ENCODE measurements at regions not wholly inside any gene's neighbourhood (a gene's known extent, or its start where the extent isn't known, plus 50 kb on each side); places are given as distances from the start of the nearest gene placed in this dataset.

- Histone ChIP-seq H3K4me1 (ENCODE audit: control insufficient read depth, insufficient read depth, low read length) (no peaks in the 10 kb centered on the region), H3K36me3 (ENCODE audit: control insufficient read depth in 2 of 2, insufficient read depth in 1 of 2, low read length in 2 of 2) (no peaks in the 10 kb centered on the region), H3K27ac (ENCODE audit: extremely low read depth, low read depth, low read length) (no peak overlapping the region), H3K9me3 (ENCODE audit: control insufficient read depth, insufficient read depth, low read depth, low read length) (no peaks in the 10 kb centered on the region), H3K4me3 (ENCODE audit: low read depth, low read length) (no peak overlapping the region)
- CTCF ChIA-PET: interaction anchor here (0.5 to 0.7 kb wide), 2 partner anchors 29 to 50 kb away, joined by 3 read pairs; no protein-coding TSS in a partner anchor
- POLR2A ChIA-PET: no interaction called here
- TF ChIP-seq GLI2 (tag by site-specific recombination; IDR thresholded peaks at IDR 0.05; ENCODE audit: borderline replicate concordance, low read depth) (no peak), RBAK (tag by site-specific recombination; IDR thresholded peaks at IDR 0.05) (no peak), PRDM10 (tag by site-specific recombination; IDR thresholded peaks at IDR 0.05) (no peak), SP2 (tag by site-specific recombination; IDR thresholded peaks at IDR 0.05) (no peak), ZNF513 (tag by site-specific recombination; IDR thresholded peaks at IDR 0.05) (no peak), ZNF433 (tag by site-specific recombination; IDR thresholded peaks at IDR 0.05; ENCODE audit: low read depth) (no peak), ZNF664 (tag by site-specific recombination; IDR thresholded peaks at IDR 0.05) (no peak), PRDM4 (tag by site-specific recombination; IDR thresholded peaks at IDR 0.05) (no peak), ZNF132 (tag by site-specific recombination; IDR thresholded peaks at IDR 0.05; ENCODE audit: borderline replicate concordance) (no peak), ZNF202 (tag by site-specific recombination; IDR thresholded peaks at IDR 0.05; ENCODE audit: borderline replicate concordance) (no peak), IKZF3 (tag by site-specific recombination; IDR thresholded peaks at IDR 0.05) (no peak), ZNF221 (tag by site-specific recombination; IDR thresholded peaks at IDR 0.05; ENCODE audit: borderline replicate concordance) (no peak), ZIC2 (tag by site-specific recombination; IDR thresholded peaks at IDR 0.05) (no peak), ZNF677 (tag by site-specific recombination; IDR thresholded peaks at IDR 0.05) (no peak)
Observed at GRCh38 chr17:53630638-53631037, 192.1 kb upstream of the KIF2B start.

- H3K4me3 ChIP-seq (ENCODE audit: low read depth, low read length): no peak overlapping the region
- H3K9me3 ChIP-seq (ENCODE audit: control insufficient read depth, insufficient read depth, low read depth, low read length): no peaks in the 10 kb centered on the region
- no peaks in the 10 kb centered on the region for H3K36me3 ChIP-seq (ENCODE audit: control insufficient read depth in 2 of 2, insufficient read depth in 1 of 2, low read length in 2 of 2)
- no peak for TF ChIP-seq ZNF280C (tag by site-specific recombination; IDR thresholded peaks at IDR 0.05)
- TF ChIP-seq ZNF266 (tag by site-specific recombination; IDR thresholded peaks at IDR 0.05; ENCODE audit: low read depth): no peak
- no peak for TF ChIP-seq ZNF146 (tag by site-specific recombination; IDR thresholded peaks at IDR 0.05)
- no peak for TF ChIP-seq ZNF639 (tag by site-specific recombination; IDR thresholded peaks at IDR 0.05)
- H3K4me1 ChIP-seq (ENCODE audit: control insufficient read depth, insufficient read depth, low read length): no peaks in the 10 kb centered on the region
- POLR2A ChIA-PET: no interaction called here
- H3K27ac ChIP-seq (ENCODE audit: extremely low read depth, low read depth, low read length): no peak overlapping the region
- CTCF ChIA-PET: no interaction called here
Observed at GRCh38 chr17:53630115-53630514, 192.6 kb upstream of the KIF2B start.
